Activated naive CD8-positive, alpha-beta T cell treated with anti-CD3 and anti-CD28 coated beads, Interleukin-2, amount 50 U/mL, for 16 hours (primary cell): ENCODE measurements at regions not wholly inside any gene's neighbourhood (a gene's known extent, or its start where the extent isn't known, plus 50 kb on each side); places are given as distances from the start of the nearest gene placed in this dataset.

Experiments
- DNase-seq: peaks from one replicate; pipeline ENCODE4 v3.0.0-alpha.2; 2020; ENCODE audit warnings: low read depth, low spot score

DNA sequence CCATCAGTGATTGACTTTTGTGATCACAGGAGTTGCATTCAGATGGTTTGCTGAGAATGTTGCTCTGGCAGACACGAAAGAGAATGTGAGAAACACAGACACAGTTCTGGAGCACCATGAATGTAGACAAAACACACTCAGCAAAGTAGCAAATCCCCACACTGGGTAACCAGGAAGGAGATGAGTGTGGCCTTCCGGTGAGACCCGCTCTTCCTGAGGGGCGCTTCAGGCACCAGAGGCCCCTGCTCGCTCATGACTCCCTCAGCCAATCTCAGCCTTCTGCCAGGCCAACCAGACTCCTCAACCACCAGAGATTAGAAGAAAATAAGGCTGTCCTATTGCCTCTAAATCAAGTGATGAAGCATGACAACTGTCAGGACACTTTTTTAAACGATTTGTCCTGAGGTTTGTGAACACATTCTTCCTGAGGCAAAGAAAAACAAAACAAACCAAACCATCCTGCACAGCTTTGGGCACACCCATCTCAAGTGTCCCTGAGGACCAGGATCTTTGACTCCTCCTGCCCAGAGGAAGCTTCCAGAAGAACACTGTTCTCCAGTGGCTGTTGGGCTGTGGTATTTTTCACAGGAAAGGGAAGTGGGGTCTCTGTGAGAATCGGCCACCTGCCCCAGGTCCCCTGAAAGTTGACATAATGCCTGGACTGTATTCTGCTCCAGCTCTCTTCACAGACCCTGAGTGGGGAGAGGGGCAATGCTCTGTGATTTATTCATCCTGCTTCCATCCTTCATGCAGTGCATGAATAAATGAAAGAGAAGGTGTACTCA lies 152.8 kb downstream of the BCL11A start:
- DNase-seq: no peak

DNA sequence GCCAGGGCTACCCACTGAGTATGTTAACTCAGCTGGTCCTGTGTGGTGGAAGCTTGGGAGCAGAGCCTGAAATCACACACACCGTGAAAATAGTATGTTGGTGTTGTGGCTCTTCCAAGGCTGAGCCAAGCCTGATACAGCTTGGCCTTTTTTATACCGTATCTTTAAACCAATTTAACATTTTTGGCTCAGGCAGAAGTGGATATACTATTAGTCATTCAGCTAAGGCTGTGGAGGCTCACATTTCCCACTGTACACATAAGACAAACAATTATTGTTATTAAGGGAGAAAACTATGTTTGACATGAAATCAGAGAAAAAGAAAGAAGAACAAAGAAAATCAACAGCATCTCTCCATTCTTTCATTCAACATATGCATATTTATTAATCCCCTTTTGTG lies 159.0 kb downstream of the BCL11A start:
- DNase-seq: no peak

DNA sequence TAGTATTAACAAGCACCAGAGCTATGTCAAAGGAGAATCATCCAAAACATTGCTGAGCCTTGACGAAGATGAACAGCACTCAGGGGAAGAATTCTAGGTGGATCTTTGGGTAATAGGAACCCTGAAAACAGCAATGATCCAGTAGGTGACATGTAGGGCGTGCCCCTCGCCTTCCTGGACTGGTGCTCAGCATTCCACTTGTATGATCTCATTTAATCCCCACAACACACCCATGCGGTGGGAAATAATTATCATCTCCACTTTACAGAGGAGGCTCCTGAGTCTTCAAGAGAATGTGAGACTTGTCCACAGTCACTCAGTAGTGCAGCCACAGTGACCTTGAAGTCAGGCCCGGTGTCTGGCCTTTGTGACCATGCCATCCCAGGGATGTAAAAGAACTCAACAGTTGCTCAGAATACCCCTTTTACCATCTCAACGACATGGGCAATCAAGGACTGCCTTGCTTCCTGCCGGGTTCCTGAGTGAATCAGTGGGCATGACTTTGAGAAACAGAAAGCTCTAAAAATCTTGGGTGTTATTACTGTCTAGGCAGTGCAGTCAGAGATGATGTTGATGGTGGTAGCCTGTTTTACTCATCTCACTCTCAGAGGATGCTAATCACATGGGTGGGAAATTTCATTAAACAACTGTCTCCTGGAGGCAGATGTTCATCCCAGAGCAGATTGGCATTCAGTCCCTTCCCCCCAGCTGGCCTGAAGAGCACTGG lies 161.6 kb downstream of the BCL11A start:
- DNase-seq: no peak

DNA sequence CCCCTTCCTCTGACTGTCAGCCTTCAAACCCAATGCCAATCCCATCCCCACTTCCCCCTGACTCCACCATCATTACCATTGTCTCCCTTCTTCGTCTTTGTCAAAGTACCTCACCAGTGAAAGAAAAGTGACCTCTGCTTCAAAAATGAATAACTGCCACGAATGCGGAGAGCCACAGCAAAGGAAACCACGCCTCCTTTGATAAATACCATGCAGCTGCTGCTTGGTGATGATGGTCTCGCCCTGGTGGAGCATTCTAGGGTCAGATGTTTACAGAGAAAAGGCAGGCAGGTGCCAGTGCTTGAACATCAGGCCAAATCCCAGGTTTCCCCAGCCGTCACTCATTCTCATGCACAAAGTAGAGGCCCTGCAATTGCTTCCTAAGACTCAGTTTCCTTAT lies 162.2 kb downstream of the BCL11A start:
- no peak for DNase-seq

DNA sequence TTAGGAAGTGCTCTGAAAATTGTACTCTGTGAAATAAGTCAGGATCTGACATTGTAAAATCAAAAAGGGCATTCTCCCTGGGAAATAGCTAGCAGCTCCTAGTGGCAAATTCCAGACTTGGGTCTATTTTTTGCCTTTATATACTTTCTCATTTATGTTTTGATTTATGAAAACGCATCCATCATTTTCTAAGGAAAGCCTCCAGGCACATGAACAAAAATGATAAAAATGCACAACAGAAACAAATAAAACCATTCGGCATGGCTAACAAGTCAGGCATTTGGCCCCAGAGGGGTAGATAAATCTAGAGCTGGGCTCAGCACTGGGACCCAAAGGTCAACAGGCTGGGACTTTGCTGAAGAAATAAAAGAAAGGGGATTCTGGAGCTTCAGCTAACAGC lies 167.0 kb downstream of the BCL11A start:
- no peak for DNase-seq

DNA sequence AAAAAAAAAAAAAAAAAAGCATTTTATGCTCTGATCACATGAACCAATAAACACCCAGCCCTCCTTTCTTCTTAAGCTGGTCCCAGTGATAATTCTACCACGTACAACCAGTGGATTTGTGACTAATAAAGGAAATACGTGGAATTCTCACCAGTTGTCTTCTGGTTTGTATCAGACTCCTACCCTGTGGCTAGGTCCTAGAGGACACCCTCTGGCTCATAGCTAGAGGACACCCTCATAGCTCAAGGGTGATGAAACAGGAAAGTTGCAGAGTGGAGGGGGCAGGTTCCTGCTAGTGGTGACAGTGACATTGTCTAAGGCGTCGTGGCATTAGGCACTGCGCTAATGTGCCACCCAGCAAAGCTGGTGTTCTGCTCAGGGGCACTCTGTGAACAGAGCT lies 167.8 kb downstream of the BCL11A start:
- DNase-seq: no peak

DNA sequence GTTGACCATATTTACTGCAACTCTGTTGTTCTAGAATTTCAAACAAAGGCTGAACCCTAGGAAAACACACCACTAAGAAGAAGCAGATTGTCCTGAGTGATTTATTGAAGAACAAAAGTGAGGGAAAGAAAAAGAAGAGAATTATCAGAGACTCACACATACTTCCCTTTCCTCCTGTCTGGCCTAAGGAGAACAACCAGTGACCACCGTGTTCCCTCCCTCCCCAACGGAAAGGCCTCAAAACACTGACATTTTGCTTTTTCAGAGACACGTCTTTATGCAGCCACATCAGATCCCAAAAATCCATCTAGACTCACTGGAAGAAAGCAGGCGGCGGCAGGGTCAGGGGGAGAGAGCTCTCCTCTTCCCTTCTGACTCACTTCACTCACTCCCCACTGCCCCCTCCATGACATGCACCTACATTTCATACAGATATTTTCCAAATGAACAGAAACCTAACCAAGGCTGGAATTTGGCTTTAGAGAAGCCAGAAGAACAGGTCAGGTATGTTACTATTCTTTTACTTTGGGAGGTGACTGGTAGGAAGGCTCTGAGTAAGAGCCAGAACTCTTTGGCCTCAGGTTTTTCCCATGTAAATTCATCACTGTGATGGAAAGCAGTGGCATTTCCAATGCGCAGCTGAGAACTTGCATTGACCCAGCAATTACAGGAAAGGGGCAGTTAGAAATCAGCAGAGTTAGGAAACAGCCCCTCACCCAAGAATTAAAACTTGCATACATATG lies 169.9 kb downstream of the BCL11A start:
- DNase-seq: no peak

DNA sequence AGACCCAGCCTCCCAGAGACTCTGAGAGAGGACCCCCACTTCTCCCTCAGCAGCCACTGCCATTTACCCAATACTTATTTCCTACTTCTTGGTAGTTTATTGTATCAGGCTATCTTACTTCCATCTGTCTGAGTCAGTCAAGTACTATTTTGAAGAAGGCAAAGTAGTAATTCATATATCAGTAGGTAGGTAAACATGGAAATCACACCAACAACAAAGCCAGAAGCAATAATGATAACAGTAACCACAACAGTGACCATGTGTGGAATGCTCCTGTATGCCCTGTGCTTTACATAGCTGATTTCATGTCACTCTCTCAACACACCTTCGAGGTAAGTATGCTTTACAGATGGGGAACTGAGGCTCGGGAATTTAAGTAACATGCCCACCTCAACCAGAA lies 173.0 kb downstream of the BCL11A start:
- DNase-seq: no peak

DNA sequence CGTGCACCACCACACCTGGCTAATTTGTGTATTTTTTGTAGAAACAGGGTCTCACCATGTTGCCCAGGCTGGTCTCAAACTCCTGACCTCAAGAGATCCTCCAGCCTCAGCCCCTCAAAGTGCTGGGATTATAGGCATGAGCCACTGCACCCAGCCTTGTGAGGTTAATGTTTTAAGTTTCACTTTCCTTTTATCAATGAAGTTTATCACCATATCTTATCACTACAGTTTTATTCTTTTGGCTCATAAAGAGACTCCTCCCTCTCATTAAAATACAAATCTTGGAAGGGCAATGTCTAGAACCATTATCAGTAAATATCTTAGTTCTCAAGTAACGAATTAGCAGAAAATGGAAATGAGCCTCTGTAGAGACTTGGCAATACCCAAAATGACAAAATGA lies 173.8 kb downstream of the BCL11A start:
- DNase-seq: no peak

DNA sequence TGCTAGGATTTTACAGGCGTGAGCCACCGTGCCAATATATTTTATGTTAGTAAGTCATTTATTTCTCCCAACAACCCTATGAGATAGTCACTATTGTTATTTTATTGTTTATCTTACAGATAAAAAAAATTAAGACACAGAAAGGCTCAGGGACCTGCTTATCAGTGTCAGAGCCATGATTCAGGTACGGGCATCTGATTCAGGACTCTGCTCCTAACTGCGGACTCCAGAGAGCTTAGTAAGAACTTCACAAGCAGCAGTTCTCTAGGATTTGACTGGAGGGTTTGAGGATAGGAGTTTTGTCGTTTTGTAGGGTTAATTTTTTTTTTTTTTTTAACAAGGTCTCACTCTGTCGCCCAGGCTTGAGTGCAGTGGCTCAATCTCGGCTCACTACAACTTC lies 174.2 kb downstream of the BCL11A start:
- no peak for DNase-seq

DNA sequence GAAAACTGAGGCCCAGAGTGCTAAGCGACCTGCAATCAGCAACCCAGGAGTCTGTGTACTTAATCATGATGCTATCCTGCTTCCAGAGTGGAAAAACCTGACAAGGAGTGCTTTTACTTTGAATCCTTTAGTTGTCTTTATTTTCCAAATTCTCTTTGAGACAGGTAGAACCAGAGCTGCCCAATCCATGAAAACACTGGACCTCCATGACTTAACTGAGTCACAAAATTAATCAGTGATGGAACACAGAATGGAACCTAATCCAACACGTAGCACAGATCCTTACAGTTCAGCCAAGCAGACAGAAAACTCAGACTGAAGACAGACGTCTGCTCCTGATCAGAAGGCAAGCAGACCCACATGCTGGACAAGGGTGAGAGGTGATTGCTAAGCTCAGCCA lies 175.6 kb downstream of the BCL11A start:
- no peak for DNase-seq

DNA sequence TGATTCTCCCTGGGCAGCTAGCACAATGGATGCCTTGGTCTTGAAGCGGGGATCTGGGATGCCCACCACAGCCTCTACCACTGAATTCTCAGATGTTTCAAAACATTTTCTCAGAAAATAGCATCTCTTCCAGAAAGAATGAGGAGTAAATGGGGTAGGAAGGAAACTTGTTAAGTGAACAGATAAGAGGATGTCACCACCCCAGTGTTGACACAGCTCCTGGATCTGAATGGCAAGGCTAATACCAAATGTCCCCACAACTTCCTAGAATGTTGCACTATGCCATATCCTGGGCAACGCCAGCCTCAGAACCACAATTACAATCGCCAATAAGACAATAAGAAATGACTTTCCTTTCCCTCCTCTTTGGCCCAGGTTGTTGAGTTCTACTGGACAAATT lies 177.2 kb downstream of the BCL11A start:
- DNase-seq: no peak

DNA sequence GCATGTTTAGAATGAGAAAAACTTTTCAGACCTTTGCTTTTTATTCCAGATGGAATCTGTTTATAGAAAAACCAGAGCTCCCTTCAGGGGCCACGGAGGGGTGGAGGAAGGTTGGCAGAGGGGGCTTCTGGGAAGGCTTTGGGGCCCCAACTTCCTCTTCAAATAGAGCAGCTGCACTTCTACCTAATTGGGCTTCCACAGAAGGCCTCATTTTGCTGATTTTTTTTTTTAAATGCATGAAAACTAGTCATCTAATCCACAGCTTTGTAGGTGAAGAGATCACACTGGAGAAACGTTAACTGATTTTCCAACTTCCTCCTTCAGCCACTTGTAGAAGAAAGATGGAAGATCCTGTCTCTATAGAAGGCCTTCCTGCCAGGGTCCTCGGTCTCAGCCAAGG lies 181.8 kb downstream of the BCL11A start:
- DNase-seq: no peak

DNA sequence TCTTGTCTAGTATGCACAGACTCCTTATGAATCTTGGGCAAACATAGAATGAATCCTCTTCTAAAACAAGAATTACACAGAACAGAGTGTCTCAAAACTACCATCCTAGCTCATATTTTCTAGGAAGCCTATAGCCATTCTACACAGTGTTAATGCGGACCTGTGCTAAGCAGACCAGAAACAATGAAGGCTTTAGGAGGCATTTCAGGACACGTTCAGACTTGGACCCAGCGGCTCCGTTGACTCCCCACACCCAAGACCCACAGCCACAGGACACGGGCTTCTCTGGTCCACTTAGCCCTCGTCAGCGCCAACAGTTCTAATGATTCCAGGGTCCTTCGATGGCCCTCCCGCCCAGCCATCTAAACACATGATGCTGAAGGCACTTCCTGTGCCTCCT lies 182.2 kb downstream of the BCL11A start:
- DNase-seq: no peak

DNA sequence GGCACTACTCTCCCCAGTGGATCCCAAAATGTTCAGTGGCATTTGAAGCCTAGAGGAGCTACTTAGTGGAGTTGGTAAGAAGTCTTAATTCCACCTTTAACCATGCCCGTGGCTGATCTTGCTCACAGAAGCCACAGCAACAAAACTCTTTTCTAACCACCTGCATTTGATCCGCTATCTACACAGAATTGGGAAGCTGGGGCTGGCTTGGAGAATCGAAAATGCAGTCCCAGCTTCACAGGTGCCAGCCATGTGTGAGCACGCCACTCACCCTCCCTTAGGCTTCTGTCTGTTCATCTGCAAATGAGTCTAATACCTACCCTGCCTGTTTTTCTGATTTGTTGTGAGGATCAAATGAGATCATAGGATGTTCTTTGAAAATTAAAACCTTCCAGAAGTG lies 182.6 kb downstream of the BCL11A start:
- DNase-seq: no peak

DNA sequence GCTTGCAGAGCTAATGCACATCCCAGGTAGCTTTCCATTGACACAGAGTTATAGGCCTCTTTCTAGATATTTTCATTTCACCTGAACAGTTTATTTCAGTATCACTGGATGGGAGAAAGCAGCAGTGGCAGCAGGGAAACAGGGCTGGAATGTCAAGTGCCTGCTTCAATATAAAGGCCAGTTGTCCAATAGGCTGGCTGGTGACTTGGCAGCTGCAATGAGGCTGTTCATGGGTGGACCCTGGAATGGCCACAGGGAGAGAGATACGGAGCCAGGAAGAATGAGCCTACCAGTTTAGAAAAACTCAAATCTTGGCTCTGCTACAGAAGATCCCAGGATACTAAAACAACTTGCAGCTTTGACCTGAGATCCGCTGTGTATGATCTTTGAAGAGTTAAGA lies 185.0 kb downstream of the BCL11A start:
- no peak for DNase-seq

DNA sequence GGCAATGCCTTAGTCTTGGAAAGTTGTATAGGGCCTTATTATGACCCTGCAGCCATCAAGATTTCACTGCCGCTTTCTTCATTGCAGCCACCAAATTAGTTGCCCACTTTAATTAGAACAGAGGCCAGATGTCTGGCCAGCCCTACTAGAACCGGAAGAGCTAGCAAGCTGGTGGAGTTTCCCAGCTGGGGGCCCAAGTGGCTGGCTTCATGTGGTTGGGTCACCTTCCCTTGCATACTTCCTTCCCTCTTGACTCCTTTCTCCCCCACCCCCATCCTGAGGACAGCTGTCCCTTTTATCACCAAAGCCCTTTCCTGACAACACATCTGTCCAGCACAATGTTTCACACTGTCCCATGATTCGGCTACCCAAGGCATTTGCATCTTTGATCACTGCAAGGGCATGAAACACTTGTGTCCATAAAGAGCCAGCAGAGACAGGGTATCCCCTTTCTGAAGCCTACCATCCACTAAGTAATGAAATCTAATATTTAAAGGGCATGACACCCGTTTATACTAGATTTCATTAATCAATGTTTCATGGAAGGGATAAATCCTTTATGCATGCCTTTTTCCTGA lies 187.2 kb downstream of the BCL11A start:
- DNase-seq: no peak

DNA sequence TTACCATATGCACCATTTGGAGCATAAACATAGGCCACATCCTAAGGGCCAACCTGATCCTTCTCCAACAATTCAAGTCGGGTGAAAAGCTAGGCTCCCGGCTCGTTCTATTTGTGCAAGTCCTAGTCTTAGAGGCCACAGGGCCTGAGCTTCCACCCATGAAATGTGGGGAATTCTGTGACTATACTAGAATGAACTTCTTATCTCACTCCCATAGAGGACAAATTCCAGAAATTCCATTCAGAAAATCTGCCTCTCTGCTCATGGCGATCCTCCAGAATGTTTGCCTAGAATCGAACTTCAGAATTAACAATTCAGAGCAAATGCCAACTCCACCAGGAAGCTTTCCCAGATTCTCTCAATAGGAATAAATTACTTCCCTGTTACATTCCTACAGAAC lies 187.9 kb downstream of the BCL11A start:
- DNase-seq: no peak

DNA sequence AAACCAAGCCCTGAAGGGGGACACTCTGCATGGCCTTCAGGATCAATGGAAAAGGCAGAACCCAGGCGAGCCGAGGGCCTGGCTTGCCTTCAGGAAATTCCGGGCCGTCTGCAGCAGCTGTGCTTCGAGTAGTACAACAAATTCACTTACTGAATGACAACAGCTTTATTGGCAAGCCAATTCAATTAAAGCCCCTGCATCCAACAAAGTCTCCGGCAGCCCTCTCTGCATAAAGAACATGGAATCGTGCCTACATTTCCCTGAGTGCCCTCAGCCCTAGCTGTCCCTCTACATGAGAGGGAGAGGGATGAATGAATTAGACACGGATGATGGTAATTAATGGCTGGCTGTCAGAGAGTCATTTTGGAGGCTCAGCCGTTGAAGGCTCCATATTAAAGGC lies 189.0 kb downstream of the BCL11A start:
- DNase-seq: no peak

DNA sequence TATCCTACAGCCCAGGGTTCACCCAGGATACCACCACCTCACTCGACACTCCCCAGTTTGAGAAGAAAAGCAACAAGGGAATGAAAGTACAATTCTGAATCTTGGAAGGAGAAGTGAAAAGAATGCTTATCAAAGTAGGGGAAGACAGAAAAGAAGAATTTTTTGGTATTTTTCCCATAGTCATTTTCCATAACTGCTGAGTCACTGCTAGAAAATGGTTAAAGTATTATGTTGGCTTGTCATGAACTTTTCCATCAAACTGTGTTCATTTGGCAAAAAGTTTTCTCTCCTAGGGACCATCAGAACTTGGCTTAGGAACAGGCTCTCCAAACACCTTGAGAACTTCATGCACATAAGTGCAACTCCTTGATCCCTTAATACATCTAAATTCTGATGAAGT lies 192.0 kb downstream of the BCL11A start:
- no peak for DNase-seq

DNA sequence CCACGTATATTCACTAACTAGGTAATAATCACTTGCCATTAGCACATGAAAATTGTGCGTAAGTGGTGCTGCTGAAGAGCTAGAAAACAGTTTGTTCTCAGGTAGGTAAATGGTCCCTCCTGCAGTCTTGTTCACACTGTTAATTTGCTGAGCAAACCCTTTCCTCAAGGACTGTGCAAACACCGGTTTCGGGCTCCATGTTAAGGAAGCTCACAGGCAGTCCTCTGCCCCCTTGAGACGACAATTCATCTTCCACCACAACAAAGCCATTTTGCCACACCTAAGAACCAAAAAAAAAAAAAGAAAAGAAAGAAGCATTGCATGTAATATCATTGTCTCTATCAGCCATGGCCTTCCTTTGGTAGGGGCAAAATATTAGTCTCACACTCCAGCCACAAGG lies 193.9 kb downstream of the BCL11A start:
- no peak for DNase-seq

DNA sequence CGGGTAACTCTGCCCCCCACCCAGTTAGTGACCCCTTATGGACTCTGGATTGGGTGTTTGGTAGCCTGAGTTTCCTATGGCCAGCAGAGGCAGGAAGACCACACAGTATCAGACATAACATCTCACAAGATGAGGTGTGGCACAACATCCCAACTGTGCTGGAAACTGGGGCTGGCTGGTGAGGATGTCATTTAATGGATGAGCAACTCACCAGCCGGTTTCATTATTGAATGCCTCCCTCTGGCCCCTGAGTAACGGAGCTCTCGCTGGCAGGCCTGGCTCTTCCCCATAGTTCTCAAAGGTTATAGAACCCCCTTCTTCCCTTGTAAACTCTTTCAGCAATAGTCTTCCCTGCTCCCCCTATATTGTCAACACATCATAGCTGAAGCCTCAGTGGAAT lies 195.0 kb downstream of the BCL11A start:
- no peak for DNase-seq
